Transverse colon (tissue), 4 donors: ENCODE measurements at regions not wholly inside any gene's neighbourhood (a gene's known extent, or its start where the extent isn't known, plus 50 kb on each side); places are given as distances from the start of the nearest gene placed in this dataset.

Experiments used
- DNase-seq: peaks from one replicate; pipeline ENCODE4 v3.0.0-alpha.2; 2019
- H3K27ac ChIP-seq, 4 donors: fragments of 200-600 bp; sonication (generic); 2 replicates each; pipeline ENCODE4 v1.5.1; 2016 to 2018; ENCODE audit warnings: inconsistent platforms in 4 of 4
- H3K27me3 ChIP-seq: fragments of 200-600 bp; sonication (generic); 2 replicates; pipeline ENCODE4 v1.5.1; 2017; ENCODE audit warnings: inconsistent platforms
- H3K36me3 ChIP-seq, 4 donors: fragments of 200-600 bp; sonication (generic); 2 replicates each; pipeline ENCODE4 v1.5.1; 2017 to 2019; ENCODE audit warnings: inconsistent platforms in 4 of 4
- H3K4me1 ChIP-seq, 4 donors: fragments of 200-600 bp; sonication (generic); 2 replicates each; pipeline ENCODE4 v1.5.1; 2017 to 2020; ENCODE audit warnings: inconsistent platforms in 4 of 4
- H3K4me3 ChIP-seq, 4 donors: fragments of 200-600 bp; sonication (generic); 1 replicate in 1 of 4; 2 replicates in 3 of 4; pipeline versions ENCODE4 v1.5.1 to v1.6.1; 2017 to 2019; ENCODE audit warnings: inconsistent platforms in 4 of 4
- H3K9me3 ChIP-seq, 2 donors: fragments of 200-600 bp; sonication (generic); 2 replicates each; pipeline ENCODE4 v1.5.1; 2017 to 2019; ENCODE audit warnings: inconsistent platforms in 2 of 2
- CTCF ChIP-seq, 5 experiments: fragments of 200-600 bp in 3 of 5; fragments of 450-650 bp in 2 of 5; sonication (generic) in 3 of 5; IDR thresholded peaks; 1 replicate in 2 of 5; 2 replicates in 3 of 5; pipeline ENCODE4 v1.5.1; 2016 to 2017; ENCODE audit warnings: antibody characterized with exemption in 5 of 5, inconsistent platforms in 3 of 5, mild to moderate bottlenecking in 2 of 5, moderate library complexity in 1 of 5
- EP300 ChIP-seq: sonication (generic); formaldehyde crosslinking; IDR thresholded peaks from one replicate; pipeline ENCODE4 v1.6.1; 2017; ENCODE audit warnings: antibody characterized with exemption, low read depth
- POLR2A ChIP-seq: fragments of 450-650 bp; IDR thresholded peaks from one replicate; pipeline ENCODE4 v1.6.1; 2016; ENCODE audit warnings: antibody characterized with exemption, mild to moderate bottlenecking, moderate library complexity
- POLR2AphosphoS5 ChIP-seq, 3 donors: sonication (generic); formaldehyde crosslinking; IDR thresholded peaks; one replicate each; pipeline ENCODE4 v1.6.1; 2016; ENCODE audit warnings: antibody characterized with exemption in 3 of 3
- WGBS, 2 donors: methylation state at CpG; one replicate each; pipeline ENCODE4 v1.1.5; 2018; ENCODE audit warnings: low coverage in 1 of 2; 5-methylcytosine and 5-hydroxymethylcytosine counted together
- in situ Hi-C, 4 donors: fragments of 200-750 bp; cut with MboI; loops; one replicate each; pipeline versions ENCODE4 v1.15.0 to v1.15.1; 2017; ENCODE audit warnings: low sequenced_read_pairs in 3 of 4, low pct_ligation_motif_present in 1 of 4, low pct_unique_long_range_greater_than_20kb in 1 of 4
- intact Hi-C: fragments of 100-400 bp; cut with DNase I; formaldehyde crosslinking; loops from one replicate; pipeline ENCODE4 v1.15.1; 2023; ENCODE audit warnings: low total_unique reads

GRCh38 chr5:98076501-98076900 lies 697.0 kb upstream of the RGMB start:
- WGBS, 2 donors: 67 to 89% methylated on average over 2 of the region's 2 CpGs
- Histone ChIP-seq H3K27ac (no peak overlapping the region), H3K4me1 (no peaks in the 10 kb centered on the region), H3K36me3 (no peaks in the 10 kb centered on the region), H3K27me3 (no peaks in the 10 kb centered on the region), H3K9me3 (no peaks in the 10 kb centered on the region), H3K4me3 (no peak overlapping the region)
- no peak for DNase-seq
- TF ChIP-seq CTCF (IDR thresholded peaks at IDR 0.05) (no peak), POLR2AphosphoS5 (IDR thresholded peaks at IDR 0.05) (no peak), POLR2A (no peak), EP300 (no peak)
- intact Hi-C loops (no loop called here), in situ Hi-C loops (no loop called here)

- intact Hi-C loops (no loop called here), in situ Hi-C loops (no loop called here)
- Histone ChIP-seq H3K9me3 (no peaks in the 10 kb centered on the region), H3K27me3 (no peaks in the 10 kb centered on the region), H3K4me3 (no peak overlapping the region), H3K4me1 (no peaks in the 10 kb centered on the region), H3K36me3 (no peaks in the 10 kb centered on the region), H3K27ac (no peak overlapping the region)
- no peak for DNase-seq
- TF ChIP-seq EP300: no peak
- TF ChIP-seq CTCF (IDR thresholded peaks at IDR 0.05): no peak
- no peak for TF ChIP-seq POLR2A
- no peak for TF ChIP-seq POLR2AphosphoS5 (IDR thresholded peaks at IDR 0.05)
- 96% methylated on average over 4 of the region's 4 CpGs; no CpG with 5 or more reads in 1 of the 2 donors for WGBS, 2 donors
Observed at GRCh38 chr5:98085593-98085992, 687.9 kb upstream of the RGMB start.

GRCh38 chr5:98095072-98095471 lies 678.4 kb upstream of the RGMB start:
- TF ChIP-seq POLR2AphosphoS5 (IDR thresholded peaks at IDR 0.05) (no peak), EP300 (no peak), CTCF (IDR thresholded peaks at IDR 0.05) (no peak), POLR2A (no peak)
- in situ Hi-C loops (no loop called here), intact Hi-C loops (no loop called here)
- Histone ChIP-seq H3K27me3 (no peaks in the 10 kb centered on the region), H3K9me3 (no peaks in the 10 kb centered on the region), H3K36me3 (no peaks in the 10 kb centered on the region), H3K4me3 (no peak overlapping the region), H3K4me1 (no peaks in the 10 kb centered on the region), H3K27ac (no peak overlapping the region)
- DNase-seq: no peak
- WGBS, 2 donors: 60 to 86% methylated on average over 3 of the region's 3 CpGs

- H3K4me3 ChIP-seq: no peak overlapping the region
- H3K27ac ChIP-seq: no peak overlapping the region
- 60 to 67% methylated on average over 1 of the region's 1 CpG for WGBS, 2 donors
- H3K9me3 ChIP-seq: no peaks in the 10 kb centered on the region
- in situ Hi-C loops (no loop called here), intact Hi-C loops (no loop called here)
- H3K4me1 ChIP-seq: no peaks in the 10 kb centered on the region
- TF ChIP-seq CTCF (IDR thresholded peaks at IDR 0.05) (no peak), POLR2AphosphoS5 (IDR thresholded peaks at IDR 0.05) (no peak), POLR2A (no peak), EP300 (no peak)
- no peaks in the 10 kb centered on the region for H3K36me3 ChIP-seq
- no peaks in the 10 kb centered on the region for H3K27me3 ChIP-seq
- DNase-seq: no peak
Observed at GRCh38 chr5:98096155-98096554, 677.3 kb upstream of the RGMB start.
